ENCODE measurements at regions not wholly inside any gene's neighbourhood (a gene's known extent, or its start where the extent isn't known, plus 50 kb on each side); places are given as distances from the start of the nearest gene placed in this dataset.

- no peak for DNase-seq
These were observed 65.3 kb downstream of the METRNL start for GRCh38 chr17:83144421-83145357.

- no peak for DNase-seq
These were observed 65.9 kb downstream of the METRNL start for GRCh38 chr17:83145358-83145738.

- no peak for DNase-seq
These were observed 66.4 kb downstream of the METRNL start for GRCh38 chr17:83145831-83146230.

GRCh38 chr17:83146347-83146746 is 66.9 kb downstream of the METRNL start:
- no peak for DNase-seq

- DNase-seq: no peak
These were observed 67.9 kb downstream of the METRNL start for GRCh38 chr17:83147280-83147679.

- no peak for DNase-seq
These were observed 69.1 kb downstream of the METRNL start for GRCh38 chr17:83148317-83149028.

- DNase-seq: no peak
These were observed 69.8 kb downstream of the METRNL start for GRCh38 chr17:83149029-83149725.

GRCh38 chr17:83149761-83150251 is 70.4 kb downstream of the METRNL start:
- no peak for DNase-seq

GRCh38 chr17:83150369-83151055 is 71.1 kb downstream of the METRNL start:
- no peak for DNase-seq

- DNase-seq: no peak
These were observed 71.6 kb downstream of the METRNL start for GRCh38 chr17:83151056-83151441.

- DNase-seq: no peak
These were observed 72.2 kb downstream of the METRNL start for GRCh38 chr17:83151442-83152226.

- no peak for DNase-seq
These were observed 72.9 kb downstream of the METRNL start for GRCh38 chr17:83152227-83152744.

GRCh38 chr17:83152745-83153611 is 73.6 kb downstream of the METRNL start:
- DNase-seq: no peak

- no peak for DNase-seq
These were observed 74.4 kb downstream of the METRNL start for GRCh38 chr17:83153681-83154310.

- no peak for DNase-seq
These were observed 75.1 kb downstream of the METRNL start for GRCh38 chr17:83154311-83155127.

GRCh38 chr17:83155128-83156121 is 76.0 kb downstream of the METRNL start:
- no peak for DNase-seq

GRCh38 chr17:83156408-83156807 is 77.0 kb downstream of the METRNL start:
- no peak for DNase-seq

Measured in stimulated activated naive CD4-positive, alpha-beta T cell (primary cell).